ENCODE measurements at regions not wholly inside any gene's neighbourhood (a gene's known extent, or its start where the extent isn't known, plus 50 kb on each side); places are given as distances from the start of the nearest gene placed in this dataset.

- TF ChIP-seq CTCF (IDR thresholded peaks at IDR 0.05; ENCODE audit: low read depth, low read length) (no peak), EZH2phosphoT487 (IDR thresholded peaks at IDR 0.05; ENCODE audit: low read depth) (no peak)
These were observed 151.2 kb upstream of the ARRDC3 start for GRCh38 chr5:91534332-91534731.

All from OCI-LY3 (cell line).